WERI-Rb-1 (cell line): ENCODE measurements at regions not wholly inside any gene's neighbourhood (a gene's known extent, or its start where the extent isn't known, plus 50 kb on each side); places are given as distances from the start of the nearest gene placed in this dataset.

Experiments
- DNase-seq: peaks from one replicate; pipeline ENCODE4 v3.0.0-alpha.2; 2020
- H3K27ac ChIP-seq: fragments of 250-450 bp; sonication (Bioruptor Pico); 2 replicates; pipeline ENCODE4 v1.5.1; 2020; ENCODE audit warnings: mild to moderate bottlenecking, moderate library complexity
- H3K27me3 ChIP-seq: fragments of 250-450 bp; sonication (Bioruptor Pico); 2 replicates; pipeline ENCODE4 v1.5.1; 2021; ENCODE audit warnings: mild to moderate bottlenecking, low read depth, moderate library complexity; ENCODE audit not compliant: insufficient read depth, severe bottlenecking
- H3K36me3 ChIP-seq: fragments of 250-450 bp; sonication (Bioruptor Pico); 2 replicates; pipeline ENCODE4 v1.5.1; 2020; ENCODE audit warnings: mild to moderate bottlenecking, moderate library complexity
- H3K4me3 ChIP-seq: 2 replicates; pipeline ENCODE4 v1.5.1; 2011; ENCODE audit warnings: low read depth, mild to moderate bottlenecking, control low read depth, low read length
- H3K9me3 ChIP-seq: fragments of 250-450 bp; sonication (Bioruptor Pico); 2 replicates; pipeline ENCODE4 v1.5.1; 2021; ENCODE audit warnings: mild to moderate bottlenecking, moderate library complexity; ENCODE audit not compliant: severe bottlenecking
- CTCF ChIP-seq: IDR thresholded peaks from 2 replicates; pipeline ENCODE4 v1.5.1; 2011; ENCODE audit warnings: low read depth, mild to moderate bottlenecking, control low read depth, inconsistent platforms, low read length

- no peaks in the 10 kb centered on the region for H3K9me3 ChIP-seq
- H3K36me3 ChIP-seq = no peaks in the 10 kb centered on the region
- no peak overlapping the region for H3K4me3 ChIP-seq
- no peak overlapping the region for H3K27ac ChIP-seq
- TF ChIP-seq CTCF = no peak
- H3K27me3 ChIP-seq = no peaks in the 10 kb centered on the region
- no peak for DNase-seq
These were observed 397.6 kb downstream of the RASEF start for GRCh38 chr9:82665324-82665723.

GRCh38 chr9:82668689-82669199 is 394.2 kb downstream of the RASEF start:
- Histone ChIP-seq H3K4me3 (no peak overlapping the region), H3K27ac (no peak overlapping the region), H3K36me3 (no peaks in the 10 kb centered on the region), H3K27me3 (no peaks in the 10 kb centered on the region), H3K9me3 (no peaks in the 10 kb centered on the region)
- no peak for TF ChIP-seq CTCF
- no peak for DNase-seq

- Histone ChIP-seq H3K4me3 (no peak overlapping the region), H3K36me3 (no peaks in the 10 kb centered on the region), H3K9me3 (no peaks in the 10 kb centered on the region), H3K27ac (no peak overlapping the region), H3K27me3 (no peaks in the 10 kb centered on the region)
- TF ChIP-seq CTCF = no peak
- DNase-seq = no peak
These were observed 392.9 kb downstream of the RASEF start for GRCh38 chr9:82670000-82670399.

- H3K9me3 ChIP-seq = no peaks in the 10 kb centered on the region
- no peak for DNase-seq
- no peak overlapping the region for H3K27ac ChIP-seq
- TF ChIP-seq CTCF = no peak
- H3K36me3 ChIP-seq = no peaks in the 10 kb centered on the region
- no peak overlapping the region for H3K4me3 ChIP-seq
- no peaks in the 10 kb centered on the region for H3K27me3 ChIP-seq
These were observed 392.2 kb downstream of the RASEF start for GRCh38 chr9:82670726-82671125.

GRCh38 chr9:82673201-82673600 is 389.7 kb downstream of the RASEF start:
- no peak for DNase-seq

More at GRCh38 chr9:82673201-82673600, 389.7 kb downstream of the RASEF start:
- H3K4me3 ChIP-seq = no peak overlapping the region
- no peak for TF ChIP-seq CTCF
- no peaks in the 10 kb centered on the region for H3K36me3 ChIP-seq
- no peaks in the 10 kb centered on the region for H3K9me3 ChIP-seq
- H3K27ac ChIP-seq = no peak overlapping the region
- H3K27me3 ChIP-seq = no peaks in the 10 kb centered on the region
